ENCODE measurements at regions not wholly inside any gene's neighbourhood (a gene's known extent, or its start where the extent isn't known, plus 50 kb on each side); places are given as distances from the start of the nearest gene placed in this dataset.

DNA sequence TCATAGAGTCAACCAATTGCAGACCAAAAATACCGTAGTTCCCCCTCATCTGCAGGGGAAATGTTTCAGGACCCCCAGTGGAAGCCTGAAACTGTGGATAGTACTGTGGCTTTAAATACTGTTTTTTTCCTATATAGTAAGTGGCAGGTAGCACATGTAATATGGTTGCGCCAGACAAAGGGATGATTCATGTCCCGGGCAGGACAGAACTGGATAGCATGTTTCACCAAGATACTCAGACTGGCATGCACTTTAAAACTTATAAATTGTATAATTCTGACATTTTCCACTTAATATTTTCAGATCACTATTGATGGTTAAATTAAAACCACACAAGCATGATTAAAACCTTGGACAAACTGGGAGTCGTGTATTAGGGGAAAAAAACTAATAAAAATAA is 276.3 kb upstream of the AGA start:
- no TSS peak for BruUV-seq (replicated peaks)
- Histone ChIP-seq H2AFZ (ENCODE audit: low read depth, low read length, poor library complexity, severe bottlenecking) (no peak overlapping the region), H3K79me2 (ENCODE audit: insufficient read depth, low read length) (no peaks in the 10 kb centered on the region), H3K4me3 (replicated peaks in 1 of 2; ENCODE audit: low read depth in 1 of 2, low read length in 2 of 2) (no peak overlapping the region), H3K9me3 (ENCODE audit: control insufficient read depth in 1 of 2, insufficient read depth in 1 of 2, low read depth in 1 of 2, low read length in 2 of 2) (no peaks in the 10 kb centered on the region), H4K20me1 (ENCODE audit: insufficient read depth) (no peaks in the 10 kb centered on the region), H3K9me2 (ENCODE audit: insufficient read depth) (no peaks in the 10 kb centered on the region), H3K4me1 (ENCODE audit: control insufficient read depth in 1 of 2, insufficient read depth in 2 of 2, low read length in 2 of 2) (no peaks in the 10 kb centered on the region), H3K4me2 (ENCODE audit: low read length) (no peak overlapping the region), H3K27me3 (ENCODE audit: insufficient read depth, low read length) (no peaks in the 10 kb centered on the region), H3K27ac (ENCODE audit: low read depth, low read length) (no peak overlapping the region), H3K36me3 (ENCODE audit: control insufficient read depth in 1 of 2, insufficient read depth in 2 of 2, low read length in 2 of 2) (no peaks in the 10 kb centered on the region), H3K9ac (ENCODE audit: low read length) (no peak overlapping the region)
- intact Hi-C loops (cut with micrococcal nuclease): no loop called here
- DNase-seq (ENCODE audit: low read depth, low spot score) (no peak), ATAC-seq (no peak)
- ChIA-PET POLR2A (no interaction called here), RAD21 (ENCODE audit: low non-redundant PET in 1 of 2, low total read pairs in 2 of 2, uncharacterized antibody in 2 of 2, unreplicated experiment in 2 of 2) (no interaction called here), CTCF (no interaction called here)
- TF ChIP-seq SRF (IDR thresholded peaks at IDR 0.05; ENCODE audit: low read depth): no peak
- no peak for TF ChIP-seq ZFX (IDR thresholded peaks at IDR 0.05)
- 0 out of 2 replicates have a peak, but pooled peaks have one; percentile 14 for TF ChIP-seq CEBPB (IDR thresholded peaks at IDR 0.05; ENCODE audit: low read depth)
- no peak for TF ChIP-seq EZH2 (IDR thresholded peaks at IDR 0.05)
- no peak for TF ChIP-seq TCF7L2 (IDR thresholded peaks at IDR 0.05; ENCODE audit: borderline replicate concordance, extremely low read depth, insufficient read depth, insufficient read length)

- Histone ChIP-seq H3K27ac (ENCODE audit: low read depth, low read length) (no peak overlapping the region), H3K4me3 (replicated peaks in 1 of 2; ENCODE audit: low read depth in 1 of 2, low read length in 2 of 2) (no peak overlapping the region), H3K27me3 (ENCODE audit: insufficient read depth, low read length) (no peaks in the 10 kb centered on the region), H3K9me3 (ENCODE audit: control insufficient read depth in 1 of 2, insufficient read depth in 1 of 2, low read depth in 1 of 2, low read length in 2 of 2) (no peaks in the 10 kb centered on the region), H3K9ac (ENCODE audit: low read length) (no peak overlapping the region), H2AFZ (ENCODE audit: low read depth, low read length, poor library complexity, severe bottlenecking) (peak overlapping the region; percentile 62), H3K9me2 (ENCODE audit: insufficient read depth) (no peaks in the 10 kb centered on the region), H4K20me1 (ENCODE audit: insufficient read depth) (no peaks in the 10 kb centered on the region), H3K79me2 (ENCODE audit: insufficient read depth, low read length) (no peaks in the 10 kb centered on the region), H3K4me2 (ENCODE audit: low read length) (no peak overlapping the region), H3K36me3 (ENCODE audit: control insufficient read depth in 1 of 2, insufficient read depth in 2 of 2, low read length in 2 of 2) (no peaks in the 10 kb centered on the region), H3K4me1 (ENCODE audit: control insufficient read depth in 1 of 2, insufficient read depth in 2 of 2, low read length in 2 of 2) (peaks cover 4 to 24% of the 10 kb centered on the region in 2 experiments; a peak in 2 of 4 replicates)
- CTCF ChIA-PET: no interaction called here
- intact Hi-C loops (cut with micrococcal nuclease): no loop called here
- BruUV-seq (replicated peaks): no TSS peak
- POLR2A ChIA-PET: no interaction called here
- TF ChIP-seq CEBPB (IDR thresholded peaks at IDR 0.05; ENCODE audit: low read depth) (no peak), ZNF274 (IDR thresholded peaks at IDR 0.05; ENCODE audit: low read depth, low read length) (no peak), RAD21 (IDR thresholded peaks at IDR 0.05; ENCODE audit: low read depth) (no peak), ZFX (IDR thresholded peaks at IDR 0.05) (no peak), MAX (IDR thresholded peaks at IDR 0.05) (no peak), CBX3 (IDR thresholded peaks at IDR 0.05; ENCODE audit: low read depth) (no peak), SRF (IDR thresholded peaks at IDR 0.05; ENCODE audit: low read depth) (no peak)
- RAD21 ChIA-PET (ENCODE audit: low non-redundant PET in 1 of 2, low total read pairs in 2 of 2, uncharacterized antibody in 2 of 2, unreplicated experiment in 2 of 2): no interaction called here
- ATAC-seq (no peak), DNase-seq (ENCODE audit: low read depth, low spot score) (no peak)
These were observed 283.9 kb upstream of the AGA start for GRCh38 chr4:177726111-177726510.

Data from HCT116 (cell line).